ENCODE measurements at regions not wholly inside any gene's neighbourhood (a gene's known extent, or its start where the extent isn't known, plus 50 kb on each side); places are given as distances from the start of the nearest gene placed in this dataset.
"Not testable (repeated sequence)": the region's sequence is repeated elsewhere in the genome, so short reads cannot be mapped to it uniquely, and the experiment has no call there.

GRCh38 chr13:88701551-88701950 lies 1030.4 kb downstream of the SLITRK5 start:
- no peak overlapping the region for H3K27ac ChIP-seq (ENCODE audit: insufficient read depth in 1 of 2, low read depth in 1 of 2, low read length in 2 of 2, poor library complexity in 1 of 2, severe bottlenecking in 2 of 2)
- peaks cover 0 to 2% (median 0%) of the 10 kb centered on the region in 5 experiments for H3K9me3 ChIP-seq (ENCODE audit: control extremely low read depth in 1 of 5, control insufficient read depth in 4 of 5, insufficient read depth in 2 of 5, low read depth in 1 of 5, low read length in 4 of 5)
- ChIA-PET CTCF (no interaction called here), POLR2A (no interaction called here)
- no peaks in the 10 kb centered on the region for H3K36me3 ChIP-seq (ENCODE audit: control insufficient read depth in 4 of 4, insufficient read depth in 4 of 4, low read length in 3 of 4)
- peaks cover 0 to 24% (median 4%) of the 10 kb centered on the region in 4 experiments for H3K4me1 ChIP-seq (ENCODE audit: control extremely low read depth in 1 of 4, control insufficient read depth in 4 of 4, insufficient read depth in 4 of 4, low read length in 3 of 4)
- no peaks in the 10 kb centered on the region for H3K27me3 ChIP-seq (replicated peaks in 2 of 5; ENCODE audit: control insufficient read depth in 4 of 5, insufficient read depth in 5 of 5, low read length in 4 of 5)
- DNase-seq: no peak
- H3K4me3 ChIP-seq (ENCODE audit: control insufficient read depth in 1 of 7, extremely low read depth in 1 of 7, insufficient read depth in 4 of 7, low read depth in 2 of 7, low read length in 6 of 7): no peak overlapping the region

- H3K9me3 ChIP-seq (ENCODE audit: control extremely low read depth in 1 of 5, control insufficient read depth in 4 of 5, insufficient read depth in 2 of 5, low read depth in 1 of 5, low read length in 4 of 5): no peaks in the 10 kb centered on the region
- WGBS (ENCODE audit: insufficient coverage): 66% methylated on average over 5 of the region's 7 CpGs
- H3K27me3 ChIP-seq (replicated peaks in 2 of 5; ENCODE audit: control insufficient read depth in 4 of 5, insufficient read depth in 5 of 5, low read length in 4 of 5): no peaks in the 10 kb centered on the region
- peak overlapping the region in 4 of 7 experiments; percentile 42 to 79 (median 60) for H3K4me3 ChIP-seq (ENCODE audit: control insufficient read depth in 1 of 7, extremely low read depth in 1 of 7, insufficient read depth in 4 of 7, low read depth in 2 of 7, low read length in 6 of 7)
- peaks cover 5 to 50% (median 21%) of the 10 kb centered on the region in 4 experiments for H3K4me1 ChIP-seq (ENCODE audit: control extremely low read depth in 1 of 4, control insufficient read depth in 4 of 4, insufficient read depth in 4 of 4, low read length in 3 of 4)
- peak in 2 of 3 donors; percentile 29 to 46 for DNase-seq
- ChIA-PET CTCF (no interaction called here), POLR2A (no interaction called here)
- peak overlapping the region in 1 of 2 experiments; percentile 29 for H3K27ac ChIP-seq (ENCODE audit: insufficient read depth in 1 of 2, low read depth in 1 of 2, low read length in 2 of 2, poor library complexity in 1 of 2, severe bottlenecking in 2 of 2)
- no peaks in the 10 kb centered on the region for H3K36me3 ChIP-seq (ENCODE audit: control insufficient read depth in 4 of 4, insufficient read depth in 4 of 4, low read length in 3 of 4)
These were observed 1033.6 kb downstream of the SLITRK5 start for GRCh38 chr13:88704600-88705275.

- CTCF ChIA-PET: interaction anchor here (1.3 kb wide), 1 partner anchor 15 kb away, joined by 4 read pairs; no protein-coding TSS in a partner anchor
These were observed 1036.5 kb downstream of the SLITRK5 start for GRCh38 chr13:88707646-88708045.

GRCh38 chr13:88717946-88718345 lies 1046.8 kb downstream of the SLITRK5 start:
- Histone ChIP-seq H3K27me3 (replicated peaks in 2 of 5; ENCODE audit: control insufficient read depth in 4 of 5, insufficient read depth in 5 of 5, low read length in 4 of 5) (no peaks in the 10 kb centered on the region), H3K4me3 (ENCODE audit: control insufficient read depth in 1 of 7, extremely low read depth in 1 of 7, insufficient read depth in 4 of 7, low read depth in 2 of 7, low read length in 6 of 7) (no peak overlapping the region), H3K9me3 (ENCODE audit: control extremely low read depth in 1 of 5, control insufficient read depth in 4 of 5, insufficient read depth in 2 of 5, low read depth in 1 of 5, low read length in 4 of 5) (no peaks in the 10 kb centered on the region), H3K27ac (ENCODE audit: insufficient read depth in 1 of 2, low read depth in 1 of 2, low read length in 2 of 2, poor library complexity in 1 of 2, severe bottlenecking in 2 of 2) (no peak overlapping the region), H3K4me1 (ENCODE audit: control extremely low read depth in 1 of 4, control insufficient read depth in 4 of 4, insufficient read depth in 4 of 4, low read length in 3 of 4) (peaks cover 0 to 8% (median 2%) of the 10 kb centered on the region in 4 experiments), H3K36me3 (ENCODE audit: control insufficient read depth in 4 of 4, insufficient read depth in 4 of 4, low read length in 3 of 4) (no peaks in the 10 kb centered on the region)
- POLR2A ChIA-PET: no interaction called here
- 94% methylated on average over 16 of the region's 22 CpGs for WGBS (ENCODE audit: insufficient coverage)
- no peak for DNase-seq
- CTCF ChIA-PET: no interaction called here

More at GRCh38 chr13:88707646-88708045, 1036.5 kb downstream of the SLITRK5 start:
- no peak overlapping the region for H3K27ac ChIP-seq (ENCODE audit: insufficient read depth in 1 of 2, low read depth in 1 of 2, low read length in 2 of 2, poor library complexity in 1 of 2, severe bottlenecking in 2 of 2)
- peak in 2 of 3 donors; percentile 70 to 80 for DNase-seq
- peaks cover 8 to 52% (median 21%) of the 10 kb centered on the region in 4 experiments for H3K4me1 ChIP-seq (ENCODE audit: control extremely low read depth in 1 of 4, control insufficient read depth in 4 of 4, insufficient read depth in 4 of 4, low read length in 3 of 4)
- H3K9me3 ChIP-seq (ENCODE audit: control extremely low read depth in 1 of 5, control insufficient read depth in 4 of 5, insufficient read depth in 2 of 5, low read depth in 1 of 5, low read length in 4 of 5): no peaks in the 10 kb centered on the region
- peak overlapping the region in 3 of 7 experiments; percentile 8 to 51 (median 30) for H3K4me3 ChIP-seq (ENCODE audit: control insufficient read depth in 1 of 7, extremely low read depth in 1 of 7, insufficient read depth in 4 of 7, low read depth in 2 of 7, low read length in 6 of 7)
- no peaks in the 10 kb centered on the region for H3K27me3 ChIP-seq (replicated peaks in 2 of 5; ENCODE audit: control insufficient read depth in 4 of 5, insufficient read depth in 5 of 5, low read length in 4 of 5)
- no peaks in the 10 kb centered on the region for H3K36me3 ChIP-seq (ENCODE audit: control insufficient read depth in 4 of 4, insufficient read depth in 4 of 4, low read length in 3 of 4)
- POLR2A ChIA-PET: no interaction called here

- POLR2A ChIA-PET: no interaction called here
- Histone ChIP-seq H3K4me1 (ENCODE audit: control extremely low read depth in 1 of 4, control insufficient read depth in 4 of 4, insufficient read depth in 4 of 4, low read length in 3 of 4) (peaks cover 0 to 8% (median 2%) of the 10 kb centered on the region in 4 experiments), H3K9me3 (ENCODE audit: control extremely low read depth in 1 of 5, control insufficient read depth in 4 of 5, insufficient read depth in 2 of 5, low read depth in 1 of 5, low read length in 4 of 5) (no peaks in the 10 kb centered on the region), H3K27ac (ENCODE audit: insufficient read depth in 1 of 2, low read depth in 1 of 2, low read length in 2 of 2, poor library complexity in 1 of 2, severe bottlenecking in 2 of 2) (no peak overlapping the region), H3K27me3 (replicated peaks in 2 of 5; ENCODE audit: control insufficient read depth in 4 of 5, insufficient read depth in 5 of 5, low read length in 4 of 5) (no peaks in the 10 kb centered on the region), H3K36me3 (ENCODE audit: control insufficient read depth in 4 of 4, insufficient read depth in 4 of 4, low read length in 3 of 4) (no peaks in the 10 kb centered on the region), H3K4me3 (ENCODE audit: control insufficient read depth in 1 of 7, extremely low read depth in 1 of 7, insufficient read depth in 4 of 7, low read depth in 2 of 7, low read length in 6 of 7) (peak overlapping the region in 1 of 7 experiments; percentile 1)
- peak in 2 of 3 donors; percentile 46 to 63 for DNase-seq
- CTCF ChIA-PET: no interaction called here
- no CpG with 5 or more reads among the region's 1 CpG for WGBS (ENCODE audit: insufficient coverage)
These were observed 1047.6 kb downstream of the SLITRK5 start for GRCh38 chr13:88718781-88719180.

GRCh38 chr13:88726075-88726474 lies 1054.9 kb downstream of the SLITRK5 start:
- H3K36me3 ChIP-seq (ENCODE audit: control insufficient read depth in 4 of 4, insufficient read depth in 4 of 4, low read length in 3 of 4): no peaks in the 10 kb centered on the region
- WGBS (ENCODE audit: insufficient coverage): 100% methylated on average over 3 of the region's 3 CpGs
- CTCF ChIA-PET: no interaction called here

GRCh38 chr13:88727236-88727635 lies 1056.1 kb downstream of the SLITRK5 start:
- no CpG with 5 or more reads among the region's 7 CpGs for WGBS (ENCODE audit: insufficient coverage)
- DNase-seq; H3K36me3 ChIP-seq (ENCODE audit: control insufficient read depth in 4 of 4, insufficient read depth in 4 of 4, low read length in 3 of 4); POLR2A ChIA-PET; H3K27ac ChIP-seq (ENCODE audit: insufficient read depth in 1 of 2, low read depth in 1 of 2, low read length in 2 of 2, poor library complexity in 1 of 2, severe bottlenecking in 2 of 2); H3K27me3 ChIP-seq (replicated peaks in 2 of 5; ENCODE audit: control insufficient read depth in 4 of 5, insufficient read depth in 5 of 5, low read length in 4 of 5); CTCF ChIA-PET; H3K4me3 ChIP-seq (ENCODE audit: control insufficient read depth in 1 of 7, extremely low read depth in 1 of 7, insufficient read depth in 4 of 7, low read depth in 2 of 7, low read length in 6 of 7); H3K4me1 ChIP-seq (ENCODE audit: control extremely low read depth in 1 of 4, control insufficient read depth in 4 of 4, insufficient read depth in 4 of 4, low read length in 3 of 4): not testable (repeated sequence)
- H3K9me3 ChIP-seq (ENCODE audit: control extremely low read depth in 1 of 5, control insufficient read depth in 4 of 5, insufficient read depth in 2 of 5, low read depth in 1 of 5, low read length in 4 of 5): peaks cover 0 to 13% (median 6%) of the 10 kb centered on the region in 5 experiments

More at GRCh38 chr13:88726075-88726474, 1054.9 kb downstream of the SLITRK5 start:
- POLR2A ChIA-PET: no interaction called here
- no peak overlapping the region for H3K4me3 ChIP-seq (ENCODE audit: control insufficient read depth in 1 of 7, extremely low read depth in 1 of 7, insufficient read depth in 4 of 7, low read depth in 2 of 7, low read length in 6 of 7)
- no peak for DNase-seq
- H3K4me1 ChIP-seq (ENCODE audit: control extremely low read depth in 1 of 4, control insufficient read depth in 4 of 4, insufficient read depth in 4 of 4, low read length in 3 of 4): no peaks in the 10 kb centered on the region
- peaks cover 0 to 13% (median 6%) of the 10 kb centered on the region in 5 experiments for H3K9me3 ChIP-seq (ENCODE audit: control extremely low read depth in 1 of 5, control insufficient read depth in 4 of 5, insufficient read depth in 2 of 5, low read depth in 1 of 5, low read length in 4 of 5)
- H3K27ac ChIP-seq (ENCODE audit: insufficient read depth in 1 of 2, low read depth in 1 of 2, low read length in 2 of 2, poor library complexity in 1 of 2, severe bottlenecking in 2 of 2): no peak overlapping the region
- no peaks in the 10 kb centered on the region for H3K27me3 ChIP-seq (replicated peaks in 2 of 5; ENCODE audit: control insufficient read depth in 4 of 5, insufficient read depth in 5 of 5, low read length in 4 of 5)
